ENCODE measurements at regions not wholly inside any gene's neighbourhood (a gene's known extent, or its start where the extent isn't known, plus 50 kb on each side); places are given as distances from the start of the nearest gene placed in this dataset.

GRCh38 chr16:64784635-64785034 lies 337.2 kb downstream of the CDH11 start:
- Mint-ChIP-seq H3K27ac (no peak overlapping the region), H3K4me3 (no peak overlapping the region), H3K36me3 (no peaks in the 10 kb centered on the region), H3K9me3 (peaks cover 6% of the 10 kb centered on the region), H3K4me1 (no peaks in the 10 kb centered on the region), H3K27me3 (ENCODE audit: low read depth) (peaks cover 2% of the 10 kb centered on the region)
- no peak for DNase-seq (ENCODE audit: low spot score in 2 of 2, unreplicated experiment in 2 of 2)
- TF ChIP-seq CTCF (IDR thresholded peaks at IDR 0.05; ENCODE audit: unreplicated experiment), result no peak

- H3K9me3 Mint-ChIP-seq, result peaks cover 8% of the 10 kb centered on the region
These were observed 339.4 kb downstream of the CDH11 start for GRCh38 chr16:64782484-64782883.

DNA sequence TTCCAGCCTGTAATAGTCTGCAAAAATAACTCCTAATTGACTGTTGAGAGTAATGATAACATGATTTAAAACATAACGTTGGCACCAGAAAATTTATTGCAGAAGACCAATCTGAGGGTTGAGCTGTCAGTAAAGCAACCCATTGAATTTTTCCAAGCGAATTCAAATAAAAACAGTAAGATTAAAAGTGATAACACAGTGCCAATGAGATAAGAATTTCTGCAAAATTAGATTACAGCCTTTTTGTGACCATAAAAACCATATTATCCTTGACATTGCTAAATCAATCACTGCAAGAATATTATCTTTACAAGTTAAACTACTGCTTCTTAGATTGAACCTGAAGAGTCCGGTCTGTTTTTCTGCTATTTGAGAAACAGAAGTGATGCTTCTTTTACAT lies 341.4 kb downstream of the CDH11 start:
- DNase-seq (ENCODE audit: low spot score in 2 of 2, unreplicated experiment in 2 of 2), result no peak
- no peaks in the 10 kb centered on the region for H3K4me1 Mint-ChIP-seq
- peaks cover 3% of the 10 kb centered on the region for H3K27me3 Mint-ChIP-seq (ENCODE audit: low read depth)
- H3K9me3 Mint-ChIP-seq, result peaks cover 12% of the 10 kb centered on the region
- no peak for TF ChIP-seq CTCF (IDR thresholded peaks at IDR 0.05; ENCODE audit: unreplicated experiment)
- H3K27ac Mint-ChIP-seq, result no peak overlapping the region
- no peak overlapping the region for H3K4me3 Mint-ChIP-seq
- no peaks in the 10 kb centered on the region for H3K36me3 Mint-ChIP-seq

More at GRCh38 chr16:64782484-64782883, 339.4 kb downstream of the CDH11 start:
- no peak overlapping the region for H3K27ac Mint-ChIP-seq
- peaks cover 3% of the 10 kb centered on the region for H3K27me3 Mint-ChIP-seq (ENCODE audit: low read depth)
- H3K4me1 Mint-ChIP-seq, result no peaks in the 10 kb centered on the region
- no peak for TF ChIP-seq CTCF (IDR thresholded peaks at IDR 0.05; ENCODE audit: unreplicated experiment)
- DNase-seq (ENCODE audit: low spot score in 2 of 2, unreplicated experiment in 2 of 2), result no peak
- no peaks in the 10 kb centered on the region for H3K36me3 Mint-ChIP-seq
- H3K4me3 Mint-ChIP-seq, result no peak overlapping the region

GRCh38 chr16:64778777-64779176 lies 343.1 kb downstream of the CDH11 start:
- TF ChIP-seq CTCF (IDR thresholded peaks at IDR 0.05; ENCODE audit: unreplicated experiment), result no peak
- H3K27me3 Mint-ChIP-seq (ENCODE audit: low read depth), result peaks cover 3% of the 10 kb centered on the region
- no peak overlapping the region for H3K4me3 Mint-ChIP-seq
- no peak overlapping the region for H3K27ac Mint-ChIP-seq
- peaks cover 12% of the 10 kb centered on the region for H3K9me3 Mint-ChIP-seq
- no peaks in the 10 kb centered on the region for H3K36me3 Mint-ChIP-seq
- H3K4me1 Mint-ChIP-seq, result peaks cover 3% of the 10 kb centered on the region
- no peak for DNase-seq (ENCODE audit: low spot score in 2 of 2, unreplicated experiment in 2 of 2)

DNA sequence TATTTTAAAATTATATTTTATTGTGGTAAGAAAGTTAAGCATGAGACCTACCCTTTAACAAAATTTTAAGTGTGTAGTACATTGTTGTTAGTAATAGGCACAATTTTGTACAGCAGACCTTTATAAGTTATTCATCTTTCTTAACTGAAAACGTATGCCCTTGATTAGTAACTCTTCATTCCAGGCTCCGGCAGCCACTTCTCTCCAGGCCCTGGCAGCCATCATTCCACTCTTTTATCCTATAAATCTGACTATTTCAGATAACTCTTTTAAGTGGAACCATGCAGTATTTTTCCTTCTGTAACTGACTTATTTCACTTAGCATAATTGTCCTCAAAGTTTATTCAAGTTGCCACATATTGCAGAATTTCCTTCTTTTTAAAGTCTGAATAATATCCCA lies 348.2 kb downstream of the CDH11 start:
- H3K4me1 Mint-ChIP-seq, result peaks cover 6% of the 10 kb centered on the region
- DNase-seq (ENCODE audit: low spot score in 2 of 2, unreplicated experiment in 2 of 2), result no peak
- H3K4me3 Mint-ChIP-seq, result no peak overlapping the region
- H3K27me3 Mint-ChIP-seq (ENCODE audit: low read depth), result peaks cover 3% of the 10 kb centered on the region
- TF ChIP-seq CTCF (IDR thresholded peaks at IDR 0.05; ENCODE audit: unreplicated experiment), result no peak
- no peak overlapping the region for H3K27ac Mint-ChIP-seq
- H3K9me3 Mint-ChIP-seq, result peaks cover 6% of the 10 kb centered on the region
- no peaks in the 10 kb centered on the region for H3K36me3 Mint-ChIP-seq

DNA sequence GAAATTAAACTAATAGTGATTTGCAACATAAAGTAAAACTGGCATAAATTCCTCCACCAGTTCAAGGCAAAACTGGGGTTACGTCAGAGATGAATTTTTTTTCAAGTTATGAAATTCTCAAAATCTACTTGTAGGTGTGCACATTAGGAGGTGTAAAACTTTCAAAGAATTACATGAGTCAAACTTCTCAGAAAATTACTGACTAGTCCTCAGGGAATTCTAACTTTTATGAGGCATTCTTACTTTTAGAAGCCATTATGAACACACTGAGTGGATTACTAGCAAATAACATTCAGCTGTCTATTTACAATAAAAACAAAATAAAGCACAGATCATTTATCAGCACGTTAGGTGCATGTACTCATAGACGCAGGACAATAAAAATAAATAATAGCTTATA lies 348.7 kb downstream of the CDH11 start:
- Mint-ChIP-seq H3K36me3 (no peaks in the 10 kb centered on the region), H3K4me3 (no peak overlapping the region), H3K27ac (no peak overlapping the region), H3K27me3 (ENCODE audit: low read depth) (peaks cover 3% of the 10 kb centered on the region), H3K9me3 (peaks cover 6% of the 10 kb centered on the region), H3K4me1 (peaks cover 6% of the 10 kb centered on the region)
- TF ChIP-seq CTCF (IDR thresholded peaks at IDR 0.05; ENCODE audit: unreplicated experiment), result no peak
- no peak for DNase-seq (ENCODE audit: low spot score in 2 of 2, unreplicated experiment in 2 of 2)

Data from mesothelial cell of epicardium (in vitro differentiated cells).